Prostate gland (tissue), 2 donors: ENCODE measurements at regions not wholly inside any gene's neighbourhood (a gene's known extent, or its start where the extent isn't known, plus 50 kb on each side); places are given as distances from the start of the nearest gene placed in this dataset.

ENCODE experiments used
- DNase-seq: peaks from one replicate; pipeline ENCODE4 v3.0.0-alpha.2; 2019; ENCODE audit warnings: low spot score
- H3K27ac ChIP-seq, 2 donors: fragments of 200-600 bp; sonication (generic); 2 replicates each; pipeline ENCODE4 v1.5.1; 2017 to 2019
- H3K27me3 ChIP-seq: fragments of 200-600 bp; sonication (generic); replicated peaks from 2 replicates; pipeline ENCODE4 v1.5.1; 2019; ENCODE audit not compliant: insufficient read depth
- H3K36me3 ChIP-seq, 2 donors: fragments of 200-600 bp; sonication (generic); 1 replicate in 1 of 2; 2 replicates in 1 of 2; pipeline versions ENCODE4 v1.5.1 to v1.8.1; 2017 to 2019
- H3K4me1 ChIP-seq: fragments of 200-600 bp; sonication (generic); replicated peaks from 2 replicates; pipeline ENCODE4 v1.5.1; 2019
- H3K4me3 ChIP-seq, 2 donors: fragments of 200-600 bp; sonication (generic); 2 replicates each; pipeline ENCODE4 v1.5.1; 2017 to 2019
- H3K9me3 ChIP-seq: fragments of 200-600 bp; sonication (generic); 2 replicates; pipeline ENCODE4 v1.5.1; 2017
- POLR2A ChIP-seq: fragments of 450-650 bp; IDR thresholded peaks from one replicate; pipeline ENCODE4 v1.6.1; 2016; ENCODE audit warnings: antibody characterized with exemption, mild to moderate bottlenecking
- POLR2AphosphoS5 ChIP-seq: sonication (generic); formaldehyde crosslinking; IDR thresholded peaks from one replicate; pipeline ENCODE4 v1.6.1; 2017; ENCODE audit warnings: antibody characterized with exemption
- WGBS: methylation state at CpG from one replicate; pipeline ENCODE4 v1.1.5; 2018; 5-methylcytosine and 5-hydroxymethylcytosine counted together
- intact Hi-C: fragments of 100-400 bp; cut with DNase I; formaldehyde crosslinking; loops from one replicate; pipeline ENCODE4 v1.14.2; 2022
- TF ChIP-seq, protein P1 (sequence below), 4 experiments: fragments of 200-600 bp in 2 of 4; fragments of 450-650 bp in 2 of 4; sonication (generic) in 2 of 4; IDR thresholded peaks; 1 replicate in 3 of 4; 2 replicates in 1 of 4; pipeline ENCODE4 v1.5.1; 2016 to 2019; ENCODE audit warnings: antibody characterized with exemption in 4 of 4, mild to moderate bottlenecking in 2 of 4, moderate library complexity in 2 of 4

- no peak overlapping the region for H3K4me3 ChIP-seq
- H3K27me3 ChIP-seq: no peaks in the 10 kb centered on the region
- H3K4me1 ChIP-seq: no peaks in the 10 kb centered on the region
- no peaks in the 10 kb centered on the region for H3K36me3 ChIP-seq
- no peak for TF ChIP-seq POLR2AphosphoS5
- no peak for TF ChIP-seq POLR2A
- TF ChIP-seq, protein P1, sequence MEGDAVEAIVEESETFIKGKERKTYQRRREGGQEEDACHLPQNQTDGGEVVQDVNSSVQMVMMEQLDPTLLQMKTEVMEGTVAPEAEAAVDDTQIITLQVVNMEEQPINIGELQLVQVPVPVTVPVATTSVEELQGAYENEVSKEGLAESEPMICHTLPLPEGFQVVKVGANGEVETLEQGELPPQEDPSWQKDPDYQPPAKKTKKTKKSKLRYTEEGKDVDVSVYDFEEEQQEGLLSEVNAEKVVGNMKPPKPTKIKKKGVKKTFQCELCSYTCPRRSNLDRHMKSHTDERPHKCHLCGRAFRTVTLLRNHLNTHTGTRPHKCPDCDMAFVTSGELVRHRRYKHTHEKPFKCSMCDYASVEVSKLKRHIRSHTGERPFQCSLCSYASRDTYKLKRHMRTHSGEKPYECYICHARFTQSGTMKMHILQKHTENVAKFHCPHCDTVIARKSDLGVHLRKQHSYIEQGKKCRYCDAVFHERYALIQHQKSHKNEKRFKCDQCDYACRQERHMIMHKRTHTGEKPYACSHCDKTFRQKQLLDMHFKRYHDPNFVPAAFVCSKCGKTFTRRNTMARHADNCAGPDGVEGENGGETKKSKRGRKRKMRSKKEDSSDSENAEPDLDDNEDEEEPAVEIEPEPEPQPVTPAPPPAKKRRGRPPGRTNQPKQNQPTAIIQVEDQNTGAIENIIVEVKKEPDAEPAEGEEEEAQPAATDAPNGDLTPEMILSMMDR (IDR thresholded peaks at IDR 0.05): no peak
- no peaks in the 10 kb centered on the region for H3K9me3 ChIP-seq
- 50% methylated on average over 2 of the region's 2 CpGs for WGBS
- intact Hi-C loops: no loop called here
- no peak overlapping the region for H3K27ac ChIP-seq
- no peak for DNase-seq
These were observed 160.2 kb downstream of the KLF12 start for GRCh38 chr13:73974051-73974450.

GRCh38 chr13:73973156-73973555 is 161.0 kb downstream of the KLF12 start:
- Histone ChIP-seq H3K9me3 (no peaks in the 10 kb centered on the region), H3K27ac (no peak overlapping the region), H3K4me1 (no peaks in the 10 kb centered on the region), H3K36me3 (no peaks in the 10 kb centered on the region), H3K4me3 (no peak overlapping the region), H3K27me3 (no peaks in the 10 kb centered on the region)
- DNase-seq: no peak
- TF ChIP-seq POLR2AphosphoS5 (no peak), POLR2A (no peak)
- TF ChIP-seq, protein P1 (IDR thresholded peaks at IDR 0.05): no peak
- intact Hi-C loops: no loop called here
- 93% methylated on average over 2 of the region's 2 CpGs for WGBS

- 95% methylated on average over 7 of the region's 7 CpGs for WGBS
These were observed 161.7 kb downstream of the KLF12 start for GRCh38 chr13:73972545-73972944.

DNA sequence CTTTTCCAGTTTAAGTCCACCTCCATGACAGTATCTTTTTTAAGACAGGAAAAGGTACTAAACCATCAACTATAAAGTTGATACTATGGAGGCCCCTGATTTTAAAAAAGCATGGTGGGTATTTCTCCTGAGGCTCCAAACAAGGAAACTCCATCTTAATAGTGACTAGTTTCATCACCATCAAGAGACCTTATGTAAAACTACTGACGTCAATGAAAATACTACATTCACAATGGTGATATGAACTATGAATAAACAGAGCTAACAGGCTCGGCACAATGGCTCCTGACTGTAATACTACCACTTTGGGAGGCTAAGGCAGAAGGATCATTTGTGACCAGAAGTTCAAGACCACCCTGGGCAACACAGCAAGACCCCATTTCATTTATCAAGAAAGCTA is 162.7 kb downstream of the KLF12 start:
- TF ChIP-seq POLR2A (no peak), POLR2AphosphoS5 (no peak)
- TF ChIP-seq, protein P1 (IDR thresholded peaks at IDR 0.05): no peak
- H3K27ac ChIP-seq: no peak overlapping the region
- H3K27me3 ChIP-seq: no peaks in the 10 kb centered on the region
- intact Hi-C loops: no loop called here
- 89% methylated on average over 2 of the region's 2 CpGs for WGBS
- H3K4me3 ChIP-seq: no peak overlapping the region
- no peaks in the 10 kb centered on the region for H3K36me3 ChIP-seq
- no peaks in the 10 kb centered on the region for H3K4me1 ChIP-seq
- DNase-seq: no peak
- H3K9me3 ChIP-seq: no peaks in the 10 kb centered on the region

More at GRCh38 chr13:73972545-73972944, 161.7 kb downstream of the KLF12 start:
- TF ChIP-seq POLR2A (no peak), POLR2AphosphoS5 (no peak)
- TF ChIP-seq, protein P1 (IDR thresholded peaks at IDR 0.05): no peak
- Histone ChIP-seq H3K27ac (no peak overlapping the region), H3K36me3 (no peaks in the 10 kb centered on the region), H3K9me3 (no peaks in the 10 kb centered on the region), H3K4me1 (no peaks in the 10 kb centered on the region), H3K4me3 (no peak overlapping the region), H3K27me3 (no peaks in the 10 kb centered on the region)
- intact Hi-C loops: no loop called here
- DNase-seq: no peak

DNA sequence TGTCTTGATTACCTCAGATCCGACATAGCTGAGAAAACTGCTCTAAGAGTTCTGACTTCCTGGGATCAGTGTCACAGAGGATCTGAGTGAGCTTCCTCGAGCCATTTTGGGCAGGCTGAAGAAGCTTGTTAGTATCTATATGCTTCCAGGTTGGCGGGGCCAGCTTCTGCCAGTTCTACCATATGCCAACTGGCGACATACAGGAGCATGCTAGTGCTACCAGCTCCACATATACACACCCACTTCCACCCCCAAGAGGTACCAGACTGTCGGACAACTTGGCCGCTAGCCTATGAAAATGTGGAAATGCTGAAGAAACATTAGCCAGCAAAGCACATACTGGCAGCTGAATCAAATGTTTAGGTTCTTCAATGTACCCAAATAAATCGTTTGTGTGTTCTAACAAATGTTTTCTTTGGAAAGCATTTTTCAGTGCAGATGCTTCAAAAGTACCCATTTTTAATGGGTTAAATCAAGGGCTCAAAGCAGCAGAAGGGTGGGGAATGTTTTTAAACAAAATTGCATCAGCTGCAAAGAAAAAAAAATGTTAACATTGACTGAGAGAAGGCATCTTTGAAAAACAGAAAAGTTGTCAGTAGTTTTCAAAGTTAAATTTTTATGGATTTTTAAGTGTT is 163.7 kb downstream of the KLF12 start:
- no peak for DNase-seq
- H3K4me3 ChIP-seq: no peak overlapping the region
- no peaks in the 10 kb centered on the region for H3K4me1 ChIP-seq
- H3K27ac ChIP-seq: no peak overlapping the region
- no peaks in the 10 kb centered on the region for H3K9me3 ChIP-seq
- no peaks in the 10 kb centered on the region for H3K36me3 ChIP-seq
- WGBS: 76% methylated on average over 7 of the region's 7 CpGs
- no peaks in the 10 kb centered on the region for H3K27me3 ChIP-seq
- TF ChIP-seq POLR2A (no peak), POLR2AphosphoS5 (no peak)
- TF ChIP-seq, protein P1 (IDR thresholded peaks at IDR 0.05): no peak
- intact Hi-C loops: no loop called here
